Hepatocyte (in vitro differentiated cells): ENCODE measurements at regions not wholly inside any gene's neighbourhood (a gene's known extent, or its start where the extent isn't known, plus 50 kb on each side); places are given as distances from the start of the nearest gene placed in this dataset.

Experiments
- DNase-seq: peaks from one replicate; pipeline ENCODE4 v3.0.0-alpha.2; 2016; ENCODE audit warnings: low spot score
- H2AFZ ChIP-seq: fragments of 200-600 bp; sonication (generic); 2 replicates; pipeline ENCODE4 v1.6.0; 2016; ENCODE audit warnings: antibody characterized with exemption, mild to moderate bottlenecking
- H3K27ac ChIP-seq: fragments of 200-600 bp; sonication (generic); 2 replicates; pipeline ENCODE4 v1.5.1; 2016; ENCODE audit warnings: mild to moderate bottlenecking
- H3K27me3 ChIP-seq: fragments of 200-600 bp; sonication (generic); 2 replicates; pipeline ENCODE4 v1.6.1; 2016
- H3K36me3 ChIP-seq: fragments of 200-600 bp; sonication (generic); replicated peaks from 2 replicates; pipeline ENCODE4 v1.5.1; 2016; ENCODE audit warnings: low read depth; ENCODE audit not compliant: insufficient read depth
- H3K4me1 ChIP-seq: fragments of 200-600 bp; sonication (generic); 2 replicates; pipeline ENCODE4 v1.5.1; 2016; ENCODE audit warnings: mild to moderate bottlenecking, moderate library complexity; ENCODE audit not compliant: insufficient read depth
- H3K4me2 ChIP-seq: fragments of 200-600 bp; sonication (generic); 2 replicates; pipeline ENCODE4 v1.6.0; 2016
- H3K4me3 ChIP-seq: fragments of 200-600 bp; sonication (generic); 2 replicates; pipeline ENCODE4 v1.5.1; 2016; ENCODE audit warnings: mild to moderate bottlenecking
- H3K79me2 ChIP-seq: fragments of 200-600 bp; sonication (generic); 2 replicates; pipeline ENCODE4 v1.6.0; 2017; ENCODE audit warnings: mild to moderate bottlenecking
- H3K9me2 ChIP-seq: fragments of 200-600 bp; sonication (generic); replicated peaks from 2 replicates; pipeline ENCODE4 v1.6.0; 2017; ENCODE audit warnings: mild to moderate bottlenecking; ENCODE audit not compliant: insufficient read depth
- H3K9me3 ChIP-seq: fragments of 200-600 bp; sonication (generic); 2 replicates; pipeline ENCODE4 v1.5.1; 2016; ENCODE audit warnings: low read depth, mild to moderate bottlenecking
- H4K20me1 ChIP-seq: fragments of 200-600 bp; sonication (generic); 2 replicates; pipeline ENCODE4 v1.6.0; 2016; ENCODE audit warnings: mild to moderate bottlenecking; ENCODE audit not compliant: insufficient read depth, poor library complexity, severe bottlenecking
- CTCF ChIP-seq: fragments of 200-600 bp; sonication (generic); IDR thresholded peaks from 2 replicates; pipeline ENCODE4 v1.5.1; 2016; ENCODE audit warnings: antibody characterized with exemption, mild to moderate bottlenecking; ENCODE audit not compliant: poor library complexity
- EZH2 ChIP-seq: fragments of 200-600 bp; sonication (generic); IDR thresholded peaks from 2 replicates; pipeline ENCODE4 v1.6.1; 2016; ENCODE audit warnings: antibody characterized with exemption, mild to moderate bottlenecking, borderline replicate concordance
- EZH2phosphoT487 ChIP-seq: fragments of 200-600 bp; sonication (generic); IDR thresholded peaks from one replicate; pipeline ENCODE4 v1.6.1; 2018; ENCODE audit warnings: antibody characterized with exemption, mild to moderate bottlenecking, low read depth, moderate library complexity; ENCODE audit not compliant: unreplicated experiment, severe bottlenecking
- WGBS: methylation state at CpG from one replicate; pipeline ENCODE4 v1.1.6; 2016; ENCODE audit warnings: low lambda C conversion rate; ENCODE audit errors: missing lambda C conversion rate; 5-methylcytosine and 5-hydroxymethylcytosine counted together

GRCh38 chr7:16203065-16203464 lies 218.3 kb downstream of the CRPPA start:
- Histone ChIP-seq H3K9me2 (no peaks in the 10 kb centered on the region), H4K20me1 (no peaks in the 10 kb centered on the region)

GRCh38 chr7:16202303-16202702 lies 219.0 kb downstream of the CRPPA start:
- H3K27ac ChIP-seq: no peak overlapping the region

More at GRCh38 chr7:16203065-16203464, 218.3 kb downstream of the CRPPA start:
- no peak overlapping the region for H3K4me2 ChIP-seq
- no peaks in the 10 kb centered on the region for H3K27me3 ChIP-seq
- no peak overlapping the region for H3K27ac ChIP-seq
- TF ChIP-seq EZH2phosphoT487 (no peak), EZH2 (no peak), CTCF (no peak)
- H3K9me3 ChIP-seq: no peaks in the 10 kb centered on the region
- 84% methylated on average over 3 of the region's 3 CpGs for WGBS
- H3K36me3 ChIP-seq: no peaks in the 10 kb centered on the region
- no peak overlapping the region for H3K4me3 ChIP-seq
- no peak for DNase-seq
- H3K79me2 ChIP-seq: no peaks in the 10 kb centered on the region
- H3K4me1 ChIP-seq: no peaks in the 10 kb centered on the region
- H2AFZ ChIP-seq: no peak overlapping the region

GRCh38 chr7:16200591-16200990 lies 220.7 kb downstream of the CRPPA start:
- H3K9me3 ChIP-seq: no peaks in the 10 kb centered on the region
- no peaks in the 10 kb centered on the region for H3K9me2 ChIP-seq
- 89% methylated on average over 1 of the region's 1 CpG for WGBS
- H3K4me1 ChIP-seq: no peaks in the 10 kb centered on the region
- no peak for DNase-seq
- H3K27me3 ChIP-seq: no peaks in the 10 kb centered on the region
- no peak for TF ChIP-seq CTCF
- TF ChIP-seq EZH2phosphoT487: no peak
- TF ChIP-seq EZH2: no peak
- no peak overlapping the region for H2AFZ ChIP-seq
- H4K20me1 ChIP-seq: no peaks in the 10 kb centered on the region
- no peaks in the 10 kb centered on the region for H3K79me2 ChIP-seq
- H3K27ac ChIP-seq: no peak overlapping the region
- H3K4me2 ChIP-seq: no peak overlapping the region
- H3K4me3 ChIP-seq: no peak overlapping the region
- H3K36me3 ChIP-seq: no peaks in the 10 kb centered on the region

More at GRCh38 chr7:16202303-16202702, 219.0 kb downstream of the CRPPA start:
- Histone ChIP-seq H3K36me3 (no peaks in the 10 kb centered on the region), H3K4me3 (no peak overlapping the region), H3K79me2 (no peaks in the 10 kb centered on the region), H4K20me1 (no peaks in the 10 kb centered on the region), H3K9me2 (no peaks in the 10 kb centered on the region), H3K4me1 (no peaks in the 10 kb centered on the region), H3K9me3 (no peaks in the 10 kb centered on the region), H3K27me3 (no peaks in the 10 kb centered on the region), H3K4me2 (no peak overlapping the region), H2AFZ (no peak overlapping the region)
- no peak for DNase-seq
- no peak for TF ChIP-seq CTCF
- no peak for TF ChIP-seq EZH2
- no peak for TF ChIP-seq EZH2phosphoT487

- TF ChIP-seq EZH2phosphoT487 (no peak), CTCF (no peak), EZH2 (no peak)
- 51% methylated on average over 4 of the region's 4 CpGs for WGBS
- Histone ChIP-seq H4K20me1 (no peaks in the 10 kb centered on the region), H3K27me3 (no peaks in the 10 kb centered on the region), H3K4me3 (no peak overlapping the region), H3K4me2 (no peak overlapping the region), H2AFZ (no peak overlapping the region), H3K27ac (no peak overlapping the region), H3K36me3 (no peaks in the 10 kb centered on the region), H3K79me2 (no peaks in the 10 kb centered on the region), H3K9me3 (no peaks in the 10 kb centered on the region), H3K9me2 (no peaks in the 10 kb centered on the region), H3K4me1 (no peaks in the 10 kb centered on the region)
- DNase-seq: no peak
Observed at GRCh38 chr7:16193631-16194030, 227.7 kb downstream of the CRPPA start.
